T-helper 2 cell treated with Interferon-gamma antibody and Interleukin-4, amounts not matched to agents 100 ng/mL and 5 ng/mL, for 36 hours (primary cell): ENCODE measurements at regions not wholly inside any gene's neighbourhood (a gene's known extent, or its start where the extent isn't known, plus 50 kb on each side); places are given as distances from the start of the nearest gene placed in this dataset.
"Not testable (repeated sequence)": the region's sequence is repeated elsewhere in the genome, so short reads cannot be mapped to it uniquely, and the experiment has no call there.

Experiments used
- intact Hi-C: fragments of 100-400 bp; cut with micrococcal nuclease; formaldehyde crosslinking; loops from one replicate; pipeline ENCODE4 v1.15.1; 2023

GRCh38 chr15:95624616-95625361 is 705.7 kb upstream of the NR2F2 start:
- intact Hi-C loops: no loop called here

GRCh38 chr15:95626501-95627361 is 703.8 kb upstream of the NR2F2 start:
- intact Hi-C loops: no loop called here

- intact Hi-C loops: no loop called here
Observed at GRCh38 chr15:95629503-95630168, 700.9 kb upstream of the NR2F2 start.

GRCh38 chr15:95630683-95631082 is 699.8 kb upstream of the NR2F2 start:
- intact Hi-C loops: no loop called here

GRCh38 chr15:95635666-95636065 is 694.8 kb upstream of the NR2F2 start:
- intact Hi-C loops: no loop called here

- intact Hi-C loops: no loop called here
Observed at GRCh38 chr15:95636107-95636506, 694.4 kb upstream of the NR2F2 start.

- intact Hi-C loops: not testable (repeated sequence)
Observed at GRCh38 chr15:95637234-95637633, 693.3 kb upstream of the NR2F2 start.

- intact Hi-C loops: no loop called here
Observed at GRCh38 chr15:95639208-95639607, 691.3 kb upstream of the NR2F2 start.

GRCh38 chr15:95644100-95644875 is 686.2 kb upstream of the NR2F2 start:
- intact Hi-C loops: no loop called here

GRCh38 chr15:95645791-95646338 is 684.6 kb upstream of the NR2F2 start:
- intact Hi-C loops: no loop called here

- intact Hi-C loops: no loop called here
Observed at GRCh38 chr15:95646484-95647273, 683.8 kb upstream of the NR2F2 start.

- intact Hi-C loops: no loop called here
Observed at GRCh38 chr15:95647531-95648277, 682.8 kb upstream of the NR2F2 start.

GRCh38 chr15:95653361-95653805 is 677.1 kb upstream of the NR2F2 start:
- intact Hi-C loops: no loop called here

- intact Hi-C loops: no loop called here
Observed at GRCh38 chr15:95655089-95655607, 675.4 kb upstream of the NR2F2 start.

- intact Hi-C loops: no loop called here
Observed at GRCh38 chr15:95656595-95656994, 673.9 kb upstream of the NR2F2 start.

- intact Hi-C loops: no loop called here
Observed at GRCh38 chr15:95658799-95659198, 671.7 kb upstream of the NR2F2 start.

- intact Hi-C loops: no loop called here
Observed at GRCh38 chr15:95659656-95660055, 670.8 kb upstream of the NR2F2 start.

GRCh38 chr15:95662638-95663037 is 667.9 kb upstream of the NR2F2 start:
- intact Hi-C loops: no loop called here
